COLO668 (cell line): ENCODE measurements at regions not wholly inside any gene's neighbourhood (a gene's known extent, or its start where the extent isn't known, plus 50 kb on each side); places are given as distances from the start of the nearest gene placed in this dataset.
"Not testable (repeated sequence)": the region's sequence is repeated elsewhere in the genome, so short reads cannot be mapped to it uniquely, and the experiment has no call there.

Source experiments
- DNase-seq: peaks from one replicate; lab custom pipeline; 2025; ENCODE audit not compliant: unreplicated experiment; lab: John Stamatoyannopoulos, UW

GRCh38 chr1:83055391-83056170 lies 943.4 kb downstream of the TTLL7 start:
- DNase-seq: no peak

GRCh38 chr1:83053446-83053845 lies 945.5 kb downstream of the TTLL7 start:
- DNase-seq: no peak

GRCh38 chr1:83052865-83053264 lies 946.1 kb downstream of the TTLL7 start:
- DNase-seq: no peak

GRCh38 chr1:83051053-83051452 lies 947.9 kb downstream of the TTLL7 start:
- DNase-seq: not testable (repeated sequence)

GRCh38 chr1:83043244-83043643 lies 955.7 kb downstream of the TTLL7 start:
- DNase-seq: no peak

- DNase-seq: not testable (repeated sequence)
These were observed 959.8 kb downstream of the TTLL7 start for GRCh38 chr1:83039091-83039490.

- no peak for DNase-seq
These were observed 964.1 kb downstream of the TTLL7 start for GRCh38 chr1:83034851-83035250.

GRCh38 chr1:83033682-83034081 lies 965.2 kb downstream of the TTLL7 start:
- no peak for DNase-seq

GRCh38 chr1:83029916-83030315 lies 969.0 kb downstream of the TTLL7 start:
- DNase-seq: no peak

- DNase-seq: no peak
These were observed 969.9 kb downstream of the TTLL7 start for GRCh38 chr1:83029050-83029449.

GRCh38 chr1:83028467-83028866 lies 970.5 kb downstream of the TTLL7 start:
- no peak for DNase-seq

GRCh38 chr1:83027511-83027910 lies 971.4 kb downstream of the TTLL7 start:
- DNase-seq: no peak

- no peak for DNase-seq
These were observed 972.2 kb downstream of the TTLL7 start for GRCh38 chr1:83026745-83027144.

- DNase-seq: no peak
These were observed 974.6 kb downstream of the TTLL7 start for GRCh38 chr1:83024251-83024767.

GRCh38 chr1:83023212-83023611 lies 975.7 kb downstream of the TTLL7 start:
- no peak for DNase-seq

- no peak for DNase-seq
These were observed 976.7 kb downstream of the TTLL7 start for GRCh38 chr1:83022206-83022605.

- no peak for DNase-seq
These were observed 981.2 kb downstream of the TTLL7 start for GRCh38 chr1:83017701-83018100.

GRCh38 chr1:83017276-83017675 lies 981.7 kb downstream of the TTLL7 start:
- no peak for DNase-seq

GRCh38 chr1:83016354-83016849 lies 982.5 kb downstream of the TTLL7 start:
- DNase-seq: no peak

- no peak for DNase-seq
These were observed 983.8 kb downstream of the TTLL7 start for GRCh38 chr1:83015163-83015562.

- no peak for DNase-seq
These were observed 986.0 kb downstream of the TTLL7 start for GRCh38 chr1:83012950-83013349.

- DNase-seq: no peak
These were observed 987.7 kb downstream of the TTLL7 start for GRCh38 chr1:83011265-83011664.

GRCh38 chr1:83006271-83006670 lies 992.7 kb downstream of the TTLL7 start:
- no peak for DNase-seq
